ENCODE measurements at regions not wholly inside any gene's neighbourhood (a gene's known extent, or its start where the extent isn't known, plus 50 kb on each side); places are given as distances from the start of the nearest gene placed in this dataset.
"Not testable (repeated sequence)": the region's sequence is repeated elsewhere in the genome, so short reads cannot be mapped to it uniquely, and the experiment has no call there.

DNA sequence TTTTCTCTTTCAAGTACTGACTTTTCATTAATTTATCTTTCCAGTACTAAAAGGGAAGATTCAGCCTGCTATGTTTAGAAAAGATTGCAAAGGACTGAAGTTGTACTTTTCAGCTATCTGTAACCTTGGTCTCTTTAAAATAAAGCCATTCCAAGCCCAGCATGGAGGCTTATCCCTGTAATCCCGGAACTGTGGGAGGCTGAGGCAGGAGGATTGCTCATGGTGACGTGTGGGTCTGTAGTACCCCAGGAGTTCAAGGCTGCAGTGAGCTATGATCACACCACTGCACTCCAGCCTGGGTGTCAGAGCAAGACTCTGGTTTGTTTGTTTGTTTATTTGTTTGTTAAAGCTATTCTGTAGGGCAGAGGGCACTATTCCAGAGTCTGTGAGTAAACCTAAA is 50.6 kb upstream of the TMEM170B start:
- DNase-seq (no peak), ATAC-seq (no peak)
- no peak overlapping the region for H3K27ac Mint-ChIP-seq
- no peaks in the 10 kb centered on the region for H3K36me3 Mint-ChIP-seq (ENCODE audit: low read depth)
- no peak overlapping the region for H3K4me3 Mint-ChIP-seq
- no peaks in the 10 kb centered on the region for H3K9me3 Mint-ChIP-seq
- no peaks in the 10 kb centered on the region for H3K27me3 Mint-ChIP-seq
- H3K4me1 Mint-ChIP-seq: no peaks in the 10 kb centered on the region

DNA sequence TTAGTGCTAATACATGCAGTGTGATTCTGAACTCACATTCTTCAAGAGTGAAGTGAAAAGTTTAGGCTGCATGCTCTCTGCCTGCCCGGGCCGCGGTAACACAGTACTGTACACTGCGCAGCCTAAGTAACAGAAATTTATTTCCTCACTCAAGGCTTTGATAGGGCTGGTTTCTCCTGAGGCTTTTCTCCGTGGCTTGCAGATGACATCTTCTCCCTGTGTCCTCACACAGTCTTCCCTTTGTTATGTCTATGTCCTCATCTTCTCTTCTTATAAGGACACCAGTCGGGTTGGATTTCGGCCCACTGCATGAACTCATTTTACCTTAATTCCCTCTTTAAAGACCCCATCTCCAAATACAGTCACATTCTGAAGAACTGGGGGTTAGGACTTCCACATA is 51.1 kb upstream of the TMEM170B start:
- H3K4me3 Mint-ChIP-seq: no peak overlapping the region
- H3K36me3 Mint-ChIP-seq (ENCODE audit: low read depth): no peaks in the 10 kb centered on the region
- no peak for DNase-seq
- H3K27ac Mint-ChIP-seq: no peak overlapping the region
- no peaks in the 10 kb centered on the region for H3K4me1 Mint-ChIP-seq
- no peaks in the 10 kb centered on the region for H3K9me3 Mint-ChIP-seq
- no peaks in the 10 kb centered on the region for H3K27me3 Mint-ChIP-seq
- ATAC-seq: no peak

DNA sequence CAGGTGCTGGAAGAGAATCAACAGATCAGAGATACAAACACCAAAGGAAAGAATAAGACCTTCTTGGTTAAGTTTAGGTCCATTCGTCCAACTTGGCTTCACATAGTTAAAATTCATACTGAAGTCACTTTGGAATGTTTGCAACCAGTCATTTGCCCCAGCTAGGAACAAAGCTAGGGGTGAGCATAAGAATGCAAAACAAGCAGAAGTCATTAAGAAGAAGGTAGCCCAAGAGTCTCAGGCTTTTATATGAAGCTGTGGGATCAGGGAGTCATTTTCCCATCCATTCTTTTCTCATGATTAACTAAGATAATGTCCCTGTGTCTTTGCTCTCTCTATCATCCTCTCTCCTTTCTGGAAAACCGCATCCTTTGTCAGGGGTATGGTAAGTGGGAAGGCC is 51.5 kb upstream of the TMEM170B start:
- no peak overlapping the region for H3K27ac Mint-ChIP-seq
- H3K36me3 Mint-ChIP-seq (ENCODE audit: low read depth): no peaks in the 10 kb centered on the region
- H3K4me1 Mint-ChIP-seq: no peaks in the 10 kb centered on the region
- no peak overlapping the region for H3K4me3 Mint-ChIP-seq
- no peaks in the 10 kb centered on the region for H3K9me3 Mint-ChIP-seq
- no peaks in the 10 kb centered on the region for H3K27me3 Mint-ChIP-seq
- no peak for DNase-seq
- ATAC-seq: no peak

DNA sequence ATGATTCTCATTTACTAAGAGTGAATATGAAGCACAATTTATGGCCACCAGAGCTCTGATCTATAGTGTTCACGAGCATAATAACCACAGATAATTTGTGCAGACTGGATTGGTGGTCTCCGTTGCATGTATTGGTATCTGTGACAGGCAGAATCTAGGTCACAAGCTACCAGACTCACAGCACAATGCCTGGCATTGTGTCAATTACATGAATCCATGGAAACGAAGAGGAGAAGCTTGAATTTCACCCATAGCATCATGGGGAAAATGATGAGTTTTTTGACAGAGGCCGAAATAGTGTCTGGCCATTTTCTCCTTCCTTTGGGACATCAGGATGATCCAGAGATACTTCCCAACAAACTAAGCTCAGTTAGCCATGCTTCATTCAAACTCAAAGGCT is 52.3 kb upstream of the TMEM170B start:
- no peaks in the 10 kb centered on the region for H3K27me3 Mint-ChIP-seq
- no peak overlapping the region for H3K4me3 Mint-ChIP-seq
- no peaks in the 10 kb centered on the region for H3K4me1 Mint-ChIP-seq
- no peak for DNase-seq
- ATAC-seq: no peak
- H3K27ac Mint-ChIP-seq: no peak overlapping the region
- H3K9me3 Mint-ChIP-seq: no peaks in the 10 kb centered on the region
- no peaks in the 10 kb centered on the region for H3K36me3 Mint-ChIP-seq (ENCODE audit: low read depth)

DNA sequence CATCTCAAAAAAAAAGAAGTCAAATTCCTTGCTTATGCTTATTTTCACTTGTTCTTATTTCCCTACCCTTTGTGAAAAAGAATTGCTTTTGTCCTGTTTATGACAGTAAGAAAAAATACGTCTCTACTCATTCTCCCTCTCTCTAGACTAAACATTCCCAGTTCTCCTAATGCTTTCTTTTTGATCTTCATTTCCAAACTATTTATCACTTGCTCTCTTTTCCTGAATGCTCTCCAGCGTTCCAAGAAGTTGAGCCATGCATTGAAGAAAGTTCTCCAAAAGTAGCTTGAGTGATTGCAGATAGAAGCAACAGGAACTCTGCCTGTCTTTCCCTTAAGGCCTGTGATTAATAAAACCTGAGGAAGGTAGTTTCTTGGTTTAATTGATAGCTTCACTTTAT is 53.1 kb upstream of the TMEM170B start:
- Mint-ChIP-seq H3K4me3 (no peak overlapping the region), H3K9me3 (no peaks in the 10 kb centered on the region)

DNA sequence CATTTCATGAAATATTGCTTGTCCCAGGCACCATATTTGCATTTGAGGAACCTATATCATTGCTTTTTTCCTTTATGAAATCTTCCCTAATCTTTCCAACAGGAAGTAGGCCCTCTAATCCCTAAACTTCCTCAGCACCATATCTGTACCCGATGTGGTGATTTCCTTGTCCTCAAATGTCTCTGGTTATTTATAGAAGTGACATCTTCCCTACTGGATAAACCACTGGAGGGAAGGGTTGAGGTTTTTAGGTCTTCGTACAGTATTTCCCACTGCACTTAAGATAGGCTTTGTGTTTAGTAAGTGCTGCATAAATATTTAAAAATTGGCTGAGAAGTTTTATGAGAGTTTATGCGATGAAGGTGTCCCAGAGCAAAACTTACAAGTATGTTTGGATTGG is 54.9 kb upstream of the TMEM170B start:
- Mint-ChIP-seq H3K4me3 (no peak overlapping the region), H3K27me3 (no peaks in the 10 kb centered on the region), H3K27ac (no peak overlapping the region), H3K36me3 (ENCODE audit: low read depth) (no peaks in the 10 kb centered on the region), H3K4me1 (no peaks in the 10 kb centered on the region), H3K9me3 (no peaks in the 10 kb centered on the region)
- DNase-seq: no peak
- no peak for ATAC-seq

More for the DNA sequence above, 53.1 kb upstream of the TMEM170B start:
- no peak overlapping the region for H3K27ac Mint-ChIP-seq
- ATAC-seq: no peak
- no peak for DNase-seq
- H3K27me3 Mint-ChIP-seq: no peaks in the 10 kb centered on the region
- H3K36me3 Mint-ChIP-seq (ENCODE audit: low read depth): no peaks in the 10 kb centered on the region
- no peaks in the 10 kb centered on the region for H3K4me1 Mint-ChIP-seq

DNA sequence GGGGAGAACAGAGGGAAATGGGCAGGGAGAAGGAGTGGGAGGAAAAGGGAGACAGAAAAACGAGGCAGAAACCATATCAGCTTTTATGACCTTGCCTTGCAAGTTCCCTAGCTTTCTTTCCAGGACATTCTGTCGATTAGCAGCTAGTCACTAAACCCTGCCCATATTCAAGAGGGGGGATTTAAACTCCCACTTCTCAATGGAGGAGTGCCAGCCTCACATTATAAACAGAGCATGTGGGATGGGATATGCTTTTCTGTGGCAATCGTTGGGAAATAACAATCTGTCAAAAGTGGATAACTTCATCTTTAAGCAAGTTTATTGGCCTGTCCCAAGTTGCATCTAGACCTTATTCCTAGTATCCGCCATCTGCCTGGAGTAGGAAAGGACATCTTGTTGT is 57.0 kb upstream of the TMEM170B start:
- DNase-seq: no peak
- H3K9me3 Mint-ChIP-seq: no peaks in the 10 kb centered on the region
- H3K27ac Mint-ChIP-seq: no peak overlapping the region
- peaks cover 7% of the 10 kb centered on the region for H3K27me3 Mint-ChIP-seq
- ATAC-seq: no peak
- no peaks in the 10 kb centered on the region for H3K36me3 Mint-ChIP-seq (ENCODE audit: low read depth)
- no peaks in the 10 kb centered on the region for H3K4me1 Mint-ChIP-seq
- no peak overlapping the region for H3K4me3 Mint-ChIP-seq

DNA sequence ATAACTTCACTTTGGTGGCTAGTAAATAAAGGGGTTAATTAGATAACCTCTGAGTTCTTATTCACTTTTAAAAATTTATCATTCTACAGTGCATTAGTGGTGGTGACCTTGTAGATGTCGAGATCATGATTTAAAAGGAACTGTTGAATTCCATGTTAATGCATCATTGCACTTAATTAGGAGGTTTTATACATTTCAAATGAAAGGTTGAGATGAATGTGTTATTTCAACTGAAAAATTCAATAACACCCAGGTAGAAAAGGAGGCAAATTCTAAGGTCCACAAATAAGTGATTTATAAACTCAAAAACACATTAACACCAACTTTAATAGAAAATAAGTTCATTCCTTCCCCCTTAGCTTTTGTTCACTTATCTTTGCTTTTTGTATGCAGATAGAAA is 58.3 kb upstream of the TMEM170B start:
- no peak overlapping the region for H3K4me3 Mint-ChIP-seq
- no peaks in the 10 kb centered on the region for H3K9me3 Mint-ChIP-seq
- no peaks in the 10 kb centered on the region for H3K4me1 Mint-ChIP-seq
- ATAC-seq (no peak), DNase-seq (no peak)
- H3K36me3 Mint-ChIP-seq (ENCODE audit: low read depth): no peaks in the 10 kb centered on the region
- H3K27me3 Mint-ChIP-seq: peaks cover 8% of the 10 kb centered on the region
- H3K27ac Mint-ChIP-seq: no peak overlapping the region

DNA sequence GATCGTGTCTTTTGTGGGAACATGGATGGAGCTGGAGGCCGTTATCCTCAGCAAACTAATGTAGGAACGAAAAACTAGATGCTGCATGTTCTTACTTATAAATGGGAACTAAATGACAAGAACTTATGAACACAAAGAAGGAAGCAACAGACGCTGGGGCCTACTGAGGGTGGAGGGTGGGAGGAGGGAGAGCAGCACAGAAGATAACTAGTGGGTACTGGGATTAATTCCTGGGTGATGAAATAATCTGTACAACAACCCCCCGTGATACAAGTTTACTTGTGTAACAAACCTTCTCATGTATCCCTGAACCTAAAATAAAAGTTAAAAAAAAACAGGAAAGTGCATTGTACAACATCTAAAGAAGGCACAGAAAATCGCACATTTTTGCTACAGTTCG is 59.0 kb upstream of the TMEM170B start:
- H3K27ac Mint-ChIP-seq: no peak overlapping the region
- DNase-seq: no peak
- H3K36me3 Mint-ChIP-seq (ENCODE audit: low read depth): no peaks in the 10 kb centered on the region
- H3K4me1 Mint-ChIP-seq: no peaks in the 10 kb centered on the region
- H3K4me3 Mint-ChIP-seq: no peak overlapping the region
- no peak for ATAC-seq
- no peaks in the 10 kb centered on the region for H3K9me3 Mint-ChIP-seq
- H3K27me3 Mint-ChIP-seq: peaks cover 11% of the 10 kb centered on the region

DNA sequence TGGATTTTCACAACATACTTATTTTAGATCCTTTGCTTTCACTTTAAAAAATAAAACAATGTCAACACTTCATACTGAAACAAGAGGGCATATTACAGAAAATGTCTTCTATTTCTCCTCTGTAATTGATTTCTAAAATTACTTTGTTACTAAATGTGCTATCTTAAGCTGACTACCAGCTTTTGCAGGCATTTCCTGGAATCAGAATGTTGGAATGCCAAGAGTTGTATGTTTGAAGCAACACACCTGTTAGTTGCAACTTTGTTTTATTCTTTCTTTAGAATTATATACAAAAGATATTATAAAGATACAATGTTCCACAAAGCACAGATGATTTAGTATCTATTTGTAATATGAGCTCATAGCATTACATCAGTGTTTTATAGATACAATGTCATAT is 62.5 kb upstream of the TMEM170B start:
- ATAC-seq (no peak), DNase-seq (no peak)
- H3K27me3 Mint-ChIP-seq: peaks cover 11% of the 10 kb centered on the region
- H3K27ac Mint-ChIP-seq: no peak overlapping the region
- no peaks in the 10 kb centered on the region for H3K9me3 Mint-ChIP-seq
- no peaks in the 10 kb centered on the region for H3K36me3 Mint-ChIP-seq (ENCODE audit: low read depth)
- H3K4me1 Mint-ChIP-seq: no peaks in the 10 kb centered on the region
- H3K4me3 Mint-ChIP-seq: no peak overlapping the region

DNA sequence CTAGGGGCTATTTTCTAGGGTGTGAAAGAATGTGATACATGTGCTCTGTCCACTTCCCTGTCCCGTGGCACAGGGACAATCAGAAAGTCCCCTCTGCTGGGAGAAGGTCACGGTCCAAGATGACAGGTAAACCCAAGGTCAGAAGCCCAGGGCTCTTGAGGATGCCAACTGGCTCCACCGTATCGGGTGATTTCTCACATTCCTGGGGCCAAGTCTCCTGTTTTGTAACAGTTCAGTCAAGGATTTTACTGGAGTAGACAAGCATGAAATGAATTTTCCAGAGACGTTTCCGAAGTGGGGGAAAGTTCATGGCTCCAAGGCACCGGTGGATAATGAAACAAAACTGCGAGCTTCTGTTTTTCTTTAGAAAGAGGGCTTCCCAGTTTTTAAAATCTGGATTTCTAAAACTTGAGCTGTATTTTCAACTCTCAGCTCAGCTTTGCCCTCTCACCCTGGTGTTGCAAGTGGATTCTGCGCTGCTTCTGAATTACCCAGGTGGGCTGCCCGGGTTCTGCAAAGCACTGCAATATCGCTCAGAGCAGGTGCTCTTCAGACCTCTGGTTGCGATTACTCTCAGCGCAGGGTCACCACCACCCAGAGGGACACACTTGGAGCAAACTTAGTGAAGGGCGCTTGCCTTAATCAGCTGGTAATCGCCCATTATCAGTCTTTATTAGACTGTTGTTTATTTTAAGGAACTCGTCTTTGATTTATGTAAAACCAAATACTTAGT is 64.4 kb upstream of the TMEM170B start:
- ATAC-seq (no peak), DNase-seq (no peak)
- H3K27ac Mint-ChIP-seq: no peak overlapping the region
- no peak overlapping the region for H3K4me3 Mint-ChIP-seq
- peaks cover 5% of the 10 kb centered on the region for H3K4me1 Mint-ChIP-seq
- H3K36me3 Mint-ChIP-seq (ENCODE audit: low read depth): no peaks in the 10 kb centered on the region
- no peaks in the 10 kb centered on the region for H3K9me3 Mint-ChIP-seq
- H3K27me3 Mint-ChIP-seq: peaks cover 11% of the 10 kb centered on the region

DNA sequence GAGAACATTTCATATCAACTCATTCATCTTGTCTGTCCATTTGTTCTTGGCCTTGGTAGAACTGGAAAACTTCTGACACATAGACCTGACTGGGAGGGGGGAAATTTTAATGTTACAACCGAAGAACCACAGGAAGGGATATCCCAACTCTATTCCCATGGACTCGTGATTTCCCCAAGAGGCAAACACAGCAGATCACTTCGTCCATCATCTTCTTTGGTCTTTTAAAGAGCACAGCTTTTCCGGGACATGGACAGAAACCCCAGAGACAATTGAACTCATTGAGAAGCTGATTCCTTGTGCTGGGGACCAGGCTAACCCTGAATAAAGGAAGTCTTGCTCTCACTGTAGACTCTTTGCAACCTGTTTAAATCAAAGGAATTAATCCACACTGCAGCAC is 66.3 kb upstream of the TMEM170B start:
- Mint-ChIP-seq H3K27ac (no peak overlapping the region), H3K9me3 (no peaks in the 10 kb centered on the region), H3K4me3 (no peak overlapping the region), H3K4me1 (peaks cover 17% of the 10 kb centered on the region), H3K27me3 (peaks cover 11% of the 10 kb centered on the region), H3K36me3 (ENCODE audit: low read depth) (no peaks in the 10 kb centered on the region)
- ATAC-seq (no peak), DNase-seq (no peak)

DNA sequence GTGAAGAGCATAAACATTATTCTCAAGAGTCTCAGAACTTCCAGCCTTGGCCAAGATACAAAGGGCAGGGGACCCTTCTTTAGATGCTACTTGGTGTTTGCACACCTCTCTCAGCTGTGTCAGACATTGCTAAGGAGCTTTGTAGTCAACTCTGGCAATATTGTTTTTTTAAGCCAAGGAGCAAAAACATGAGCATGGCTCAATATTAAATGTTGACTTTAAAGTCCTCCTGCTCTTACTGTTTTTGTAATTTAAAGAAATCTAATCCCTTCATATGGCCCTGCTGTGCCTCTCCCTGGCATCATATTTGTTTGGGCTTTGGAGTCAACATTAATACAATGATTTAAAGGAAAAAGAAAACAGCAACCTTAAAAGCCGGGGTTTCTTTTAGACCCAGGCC is 67.9 kb upstream of the TMEM170B start:
- ATAC-seq (no peak), DNase-seq (no peak)
- Mint-ChIP-seq H3K9me3 (no peaks in the 10 kb centered on the region), H3K36me3 (ENCODE audit: low read depth) (no peaks in the 10 kb centered on the region), H3K4me3 (no peak overlapping the region), H3K4me1 (peaks cover 17% of the 10 kb centered on the region), H3K27me3 (peaks cover 3% of the 10 kb centered on the region), H3K27ac (no peak overlapping the region)

DNA sequence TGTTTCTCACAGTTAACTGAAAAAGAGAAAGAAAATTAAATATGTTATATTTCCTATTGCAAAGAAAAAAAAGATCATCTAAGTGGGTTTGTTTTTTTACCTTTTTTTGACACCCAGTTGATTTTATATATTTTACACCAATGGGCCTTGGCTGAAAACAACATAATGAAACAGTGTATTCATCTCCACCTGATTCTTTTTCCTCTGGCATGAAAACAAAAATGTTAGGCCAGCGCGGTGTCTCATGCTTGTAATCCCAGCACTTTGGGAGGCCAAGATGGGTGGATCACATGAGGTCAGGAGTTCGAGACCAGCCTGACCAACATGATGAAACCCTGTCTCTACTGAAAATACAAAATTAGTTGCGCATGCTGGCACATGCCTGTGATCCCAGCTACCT is 69.3 kb upstream of the TMEM170B start:
- not testable (repeated sequence) for H3K36me3 Mint-ChIP-seq (ENCODE audit: low read depth); H3K27ac Mint-ChIP-seq; DNase-seq

DNA sequence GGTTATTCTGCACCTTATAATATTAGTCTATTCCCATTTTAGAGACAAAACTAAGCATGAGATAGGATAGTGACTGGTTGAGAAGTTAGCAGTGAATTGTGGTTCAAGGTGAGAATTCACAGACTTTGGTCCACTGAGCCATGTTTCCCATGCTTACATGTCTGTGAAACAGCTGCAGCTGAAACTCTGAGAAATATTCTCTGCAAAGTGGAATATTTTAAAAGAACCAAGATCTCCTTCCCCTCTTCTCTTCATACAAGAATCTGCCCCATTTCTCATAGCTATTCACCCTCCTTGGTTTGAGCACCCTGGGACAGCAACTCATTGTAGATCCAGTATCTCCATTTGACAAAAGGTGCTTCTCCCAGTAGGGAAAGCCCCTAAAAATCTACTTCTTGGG is 70.2 kb upstream of the TMEM170B start:
- ATAC-seq: no peak
- Mint-ChIP-seq H3K4me3 (no peak overlapping the region), H3K4me1 (peaks cover 25% of the 10 kb centered on the region), H3K36me3 (ENCODE audit: low read depth) (no peaks in the 10 kb centered on the region), H3K27ac (peak overlapping the region; percentile 8), H3K27me3 (no peaks in the 10 kb centered on the region), H3K9me3 (no peaks in the 10 kb centered on the region)
- no peak for DNase-seq

More for the DNA sequence above, 69.3 kb upstream of the TMEM170B start:
- peaks cover 18% of the 10 kb centered on the region for H3K4me1 Mint-ChIP-seq
- not testable (repeated sequence) for ATAC-seq, H3K9me3 Mint-ChIP-seq, H3K27me3 Mint-ChIP-seq, H3K4me3 Mint-ChIP-seq

DNA sequence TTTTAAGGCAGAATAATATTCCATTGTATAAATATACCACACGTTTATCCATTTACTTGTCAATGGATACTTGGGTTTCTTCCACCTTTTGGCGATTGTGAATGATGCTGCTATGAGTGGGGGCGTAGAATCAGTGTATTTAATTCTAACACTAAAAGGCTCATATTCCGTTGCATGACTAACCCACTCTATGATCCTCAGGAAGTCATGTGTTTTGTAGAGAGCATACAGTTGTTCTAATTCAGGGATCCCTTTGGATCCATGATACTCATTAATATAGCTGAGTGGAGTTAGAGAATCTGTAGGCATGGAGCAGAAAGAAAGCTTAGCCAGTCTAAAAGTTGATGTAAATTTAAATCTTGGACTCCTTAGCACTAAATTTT is 74.2 kb upstream of the TMEM170B start:
- DNase-seq (no peak), ATAC-seq (no peak)
- H3K4me3 Mint-ChIP-seq: no peak overlapping the region
- no peaks in the 10 kb centered on the region for H3K27me3 Mint-ChIP-seq
- no peaks in the 10 kb centered on the region for H3K9me3 Mint-ChIP-seq
- H3K36me3 Mint-ChIP-seq (ENCODE audit: low read depth): no peaks in the 10 kb centered on the region
- peaks cover 57% of the 10 kb centered on the region for H3K4me1 Mint-ChIP-seq
- H3K27ac Mint-ChIP-seq: no peak overlapping the region

All from activated naive CD8-positive, alpha-beta T cell treated with anti-CD3 and anti-CD28 coated beads, Interleukin-2, amount 50 U/mL, for 24 hours (primary cell).